Neural progenitor cell (in vitro differentiated cells): ENCODE measurements at regions not wholly inside any gene's neighbourhood (a gene's known extent, or its start where the extent isn't known, plus 50 kb on each side); places are given as distances from the start of the nearest gene placed in this dataset.

Experiments
- EZH2 ChIP-seq: fragments of 200-600 bp; sonication (generic); IDR thresholded peaks from 2 replicates; pipeline ENCODE4 v1.6.1; 2017; ENCODE audit warnings: antibody characterized with exemption, mild to moderate bottlenecking, moderate library complexity
- TF ChIP-seq, protein P1 (sequence below): fragments of 200-600 bp; sonication (generic); IDR thresholded peaks from 2 replicates; pipeline ENCODE4 v1.5.1; 2017; ENCODE audit warnings: antibody characterized with exemption, mild to moderate bottlenecking

DNA sequence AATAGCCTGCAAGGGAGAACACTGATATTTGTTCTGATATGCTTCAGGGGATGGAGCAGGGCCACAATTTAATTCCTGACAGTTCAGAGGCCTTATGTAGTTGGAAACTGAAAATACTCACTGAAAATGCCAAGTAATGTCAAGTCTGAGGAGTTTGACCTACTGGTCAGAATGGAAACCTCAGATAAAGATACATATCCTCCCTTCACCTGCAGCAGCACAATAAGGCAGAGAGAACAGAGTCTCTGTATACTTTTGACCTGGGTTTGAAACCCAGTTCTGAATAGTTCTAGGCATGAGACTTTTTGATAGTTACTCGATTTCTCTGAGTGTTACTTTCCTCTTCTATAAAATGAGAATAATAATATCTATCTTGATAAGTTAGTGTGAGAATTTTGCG is 65.8 kb upstream of the TRPC5 start:
- TF ChIP-seq, protein P1, sequence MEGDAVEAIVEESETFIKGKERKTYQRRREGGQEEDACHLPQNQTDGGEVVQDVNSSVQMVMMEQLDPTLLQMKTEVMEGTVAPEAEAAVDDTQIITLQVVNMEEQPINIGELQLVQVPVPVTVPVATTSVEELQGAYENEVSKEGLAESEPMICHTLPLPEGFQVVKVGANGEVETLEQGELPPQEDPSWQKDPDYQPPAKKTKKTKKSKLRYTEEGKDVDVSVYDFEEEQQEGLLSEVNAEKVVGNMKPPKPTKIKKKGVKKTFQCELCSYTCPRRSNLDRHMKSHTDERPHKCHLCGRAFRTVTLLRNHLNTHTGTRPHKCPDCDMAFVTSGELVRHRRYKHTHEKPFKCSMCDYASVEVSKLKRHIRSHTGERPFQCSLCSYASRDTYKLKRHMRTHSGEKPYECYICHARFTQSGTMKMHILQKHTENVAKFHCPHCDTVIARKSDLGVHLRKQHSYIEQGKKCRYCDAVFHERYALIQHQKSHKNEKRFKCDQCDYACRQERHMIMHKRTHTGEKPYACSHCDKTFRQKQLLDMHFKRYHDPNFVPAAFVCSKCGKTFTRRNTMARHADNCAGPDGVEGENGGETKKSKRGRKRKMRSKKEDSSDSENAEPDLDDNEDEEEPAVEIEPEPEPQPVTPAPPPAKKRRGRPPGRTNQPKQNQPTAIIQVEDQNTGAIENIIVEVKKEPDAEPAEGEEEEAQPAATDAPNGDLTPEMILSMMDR, result no peak
- no peak for TF ChIP-seq EZH2
